ENCODE measurements at regions not wholly inside any gene's neighbourhood (a gene's known extent, or its start where the extent isn't known, plus 50 kb on each side); places are given as distances from the start of the nearest gene placed in this dataset.
A peak's percentile ranks its signal among the peaks of the same experiment; 100 is the strongest.
"Not testable (repeated sequence)": the region's sequence is repeated elsewhere in the genome, so short reads cannot be mapped to it uniquely, and the experiment has no call there.

DNA sequence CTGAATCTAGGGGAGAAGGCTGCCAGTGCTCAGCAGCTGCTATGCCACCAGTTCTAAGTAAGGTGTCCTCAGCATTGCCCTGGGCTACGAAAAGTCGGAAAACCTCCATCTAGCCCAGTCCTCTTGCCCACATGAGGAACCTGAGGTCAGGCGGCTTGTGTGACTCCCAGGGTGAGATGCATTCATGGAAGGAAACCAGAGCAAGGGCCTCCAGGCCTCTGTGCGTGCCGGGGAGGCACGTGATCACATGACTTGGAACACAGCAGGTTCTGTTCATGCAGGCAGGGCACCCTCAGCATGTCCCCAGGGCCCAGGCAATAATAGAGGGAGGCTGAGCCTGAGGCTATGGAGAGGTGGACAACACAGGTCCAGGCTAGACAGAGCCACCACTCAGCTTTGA is 312.5 kb upstream of the DUSP10 start:
- DNase-seq, result no peak

GRCh38 chr1:222053790-222054294 is 312.0 kb upstream of the DUSP10 start:
- DNase-seq, result no peak

DNA sequence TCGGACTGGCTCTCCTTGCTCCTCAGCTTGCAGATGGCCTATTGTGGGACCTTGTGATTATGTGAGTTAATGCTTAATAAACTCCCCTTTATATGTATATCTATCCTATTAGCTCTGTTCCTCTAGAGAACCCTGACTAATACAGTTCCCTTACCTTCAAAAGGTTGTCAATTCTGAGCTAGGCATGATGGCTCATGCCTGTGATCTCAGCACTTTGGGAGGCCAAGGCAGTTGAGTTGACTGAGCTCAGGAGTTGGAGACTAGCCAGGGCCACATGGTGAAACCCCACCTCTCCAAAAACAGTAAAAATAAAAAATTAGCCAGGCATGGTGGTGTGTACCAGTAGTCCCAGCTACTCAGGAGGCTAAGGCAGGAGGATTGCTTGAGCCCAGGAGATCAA is 309.4 kb upstream of the DUSP10 start:
- DNase-seq, result not testable (repeated sequence)

GRCh38 chr1:222049661-222050060 is 307.8 kb upstream of the DUSP10 start:
- DNase-seq, result not testable (repeated sequence)

- no peak for DNase-seq
Measured at GRCh38 chr1:222049176-222049575, 307.3 kb upstream of the DUSP10 start.

DNA sequence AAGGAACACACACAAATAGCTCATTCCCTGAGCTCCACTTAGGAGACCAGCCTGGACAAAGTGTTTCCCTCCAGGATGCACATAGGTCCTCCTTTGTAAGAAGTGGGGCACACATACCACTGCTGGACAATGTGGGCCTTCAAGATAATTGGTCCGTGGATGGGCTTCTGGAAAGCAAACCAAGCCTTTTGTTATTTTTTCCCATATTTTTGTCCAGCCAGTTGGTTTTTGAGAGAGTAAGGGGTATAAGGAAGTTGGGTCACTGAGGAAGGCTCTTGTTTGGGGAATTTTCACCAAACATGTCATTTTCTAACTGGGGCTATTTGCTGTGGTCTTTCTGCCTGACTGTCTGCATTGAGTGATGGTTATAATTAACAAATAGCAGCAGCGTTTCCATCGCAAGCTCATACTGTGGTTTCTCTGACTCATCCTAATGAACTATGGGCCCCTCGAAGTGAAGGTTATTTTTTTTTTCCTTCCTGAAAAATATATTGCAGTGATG is 306.3 kb upstream of the DUSP10 start:
- DNase-seq, result no peak

- DNase-seq, result no peak
Measured at GRCh38 chr1:222047366-222047765, 305.5 kb upstream of the DUSP10 start.

GRCh38 chr1:222046684-222047263 is 304.9 kb upstream of the DUSP10 start:
- no peak for DNase-seq

GRCh38 chr1:222045786-222046185 is 303.9 kb upstream of the DUSP10 start:
- no peak for DNase-seq

DNA sequence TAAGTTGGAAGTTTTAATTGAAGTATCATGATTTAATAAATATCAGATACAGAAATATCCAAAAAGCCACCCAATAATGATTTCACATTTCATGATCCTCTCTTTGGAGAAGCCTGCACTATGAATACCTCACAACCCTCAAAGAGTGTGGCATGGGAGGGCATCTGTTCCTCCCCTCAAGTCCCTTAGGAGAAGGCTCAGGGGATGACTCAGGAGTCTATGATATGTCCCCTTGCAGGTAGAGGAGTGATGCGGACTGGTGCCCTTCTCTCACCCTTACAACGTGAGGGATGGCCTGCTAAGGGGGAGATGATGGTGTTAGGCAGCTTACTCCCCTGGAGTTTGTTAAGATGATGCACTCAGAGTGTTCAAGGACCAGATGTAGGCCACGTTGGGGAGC is 303.3 kb upstream of the DUSP10 start:
- no peak for DNase-seq

DNA sequence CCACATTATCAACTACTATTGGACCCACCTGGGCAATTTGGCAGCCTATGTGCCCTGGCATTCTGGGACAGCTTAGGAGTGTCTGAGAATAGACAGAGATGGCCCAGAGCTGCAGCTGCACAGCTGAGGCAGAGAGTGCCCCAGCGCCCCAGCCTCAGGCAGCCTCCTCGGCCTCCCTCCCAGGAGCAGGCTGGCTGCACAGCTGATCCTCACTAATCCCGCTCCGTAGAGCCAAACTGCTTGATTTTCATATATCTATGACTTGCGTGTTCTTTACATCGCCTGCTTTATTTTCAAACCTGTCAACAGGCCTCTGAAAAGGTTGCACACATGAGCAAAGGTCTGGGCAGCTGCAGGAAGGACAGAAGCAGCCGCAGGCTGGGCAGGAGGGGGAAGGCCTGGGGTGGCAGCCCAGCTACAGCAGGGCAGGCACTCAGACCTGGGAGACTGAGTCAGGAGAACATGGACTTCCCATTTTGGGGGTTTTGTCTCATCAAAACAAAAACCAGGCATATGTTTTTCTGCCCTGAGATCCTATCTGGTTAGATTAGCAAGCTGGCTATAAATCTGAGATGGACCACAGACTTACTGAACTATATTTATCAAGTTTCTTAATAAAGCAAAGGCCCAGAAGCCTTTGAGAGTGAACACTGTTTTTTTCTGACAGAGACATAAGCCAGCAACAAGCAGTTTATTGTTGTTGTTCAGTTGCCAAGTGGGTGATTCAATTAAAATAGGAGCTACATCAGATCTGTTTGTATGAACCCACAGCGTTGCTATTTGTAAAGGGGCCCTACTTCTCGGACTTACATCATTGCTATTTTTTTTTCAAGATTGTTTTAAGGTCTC is 301.8 kb upstream of the DUSP10 start:
- no peak for DNase-seq

DNA sequence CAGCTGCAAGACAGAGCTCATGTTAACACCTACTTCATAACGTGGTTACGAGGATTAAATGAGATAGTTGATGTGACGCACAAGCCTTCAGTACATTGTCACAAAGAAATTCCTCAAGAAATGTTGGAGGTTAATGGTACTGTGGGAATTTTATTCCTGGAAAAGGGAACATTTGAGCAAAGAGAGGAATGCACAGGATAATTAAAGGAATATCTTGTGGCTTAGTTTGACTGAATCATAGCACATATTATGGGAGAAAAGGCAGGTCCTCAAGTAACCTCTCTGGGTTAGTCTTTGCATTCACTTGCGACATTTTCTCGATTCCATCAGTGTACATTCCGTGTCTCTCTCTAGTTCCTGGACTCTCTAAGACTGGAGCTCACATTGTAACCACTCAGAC is 300.2 kb upstream of the DUSP10 start:
- no peak for DNase-seq

- DNase-seq, result no peak
Measured at GRCh38 chr1:222040955-222041354, 299.1 kb upstream of the DUSP10 start.

DNA sequence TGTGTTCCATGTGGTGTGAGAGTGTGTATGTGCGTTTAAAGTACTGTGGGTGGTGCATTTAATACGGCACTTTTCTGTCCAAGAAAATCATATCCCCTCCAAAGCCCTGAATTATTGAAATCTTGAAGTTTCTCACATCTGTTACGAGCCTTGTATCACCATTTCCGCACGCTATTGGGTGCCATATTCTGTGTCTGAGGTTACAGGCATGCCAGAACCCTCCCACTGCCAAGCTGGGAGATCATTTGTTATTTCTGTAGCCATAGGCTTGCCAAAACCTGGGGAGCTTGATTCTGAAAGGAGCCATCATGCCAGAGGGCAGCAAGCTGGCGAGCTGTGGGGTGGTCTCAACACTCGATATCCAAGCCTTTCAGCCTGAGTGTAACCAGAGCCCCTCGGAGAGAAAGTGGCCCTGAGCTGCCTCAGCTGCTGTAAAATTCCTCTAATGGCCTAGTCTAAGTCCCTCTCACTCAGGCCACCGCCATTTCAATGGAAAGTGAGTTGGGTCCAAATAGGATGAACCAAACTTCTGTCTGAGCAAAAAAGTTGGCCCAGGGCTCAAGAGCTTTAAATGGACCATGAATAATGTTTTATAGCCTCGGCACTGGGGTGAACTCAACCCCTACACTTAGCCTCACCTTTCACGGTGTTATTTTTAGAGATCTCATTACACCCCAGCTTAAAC is 298.4 kb upstream of the DUSP10 start:
- peak; percentile 11 for DNase-seq

GRCh38 chr1:222038971-222039370 is 297.1 kb upstream of the DUSP10 start:
- DNase-seq, result no peak

- no peak for DNase-seq
Measured at GRCh38 chr1:222037720-222038119, 295.8 kb upstream of the DUSP10 start.

DNA sequence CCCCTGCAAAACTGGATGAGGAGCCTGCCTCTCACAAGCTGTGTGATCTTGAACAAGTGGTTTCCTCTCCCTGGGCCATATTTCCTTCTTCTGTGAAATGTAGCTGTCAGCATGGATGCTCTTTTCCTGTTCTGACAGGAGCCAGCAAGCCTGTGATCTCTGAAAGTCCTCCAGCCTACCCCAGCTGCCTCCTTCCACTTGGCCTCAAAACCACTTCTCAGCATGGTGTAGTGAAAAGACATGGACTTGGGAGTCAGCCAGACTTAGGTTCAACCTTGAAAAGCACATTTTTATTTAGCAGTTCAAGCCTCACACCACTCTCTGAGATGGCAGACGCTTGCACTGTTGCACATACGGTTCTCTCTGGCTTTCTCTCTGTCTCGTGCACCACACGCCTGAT is 292.9 kb upstream of the DUSP10 start:
- DNase-seq, result peak; percentile 40

- no peak for DNase-seq
Measured at GRCh38 chr1:222033450-222033849, 291.6 kb upstream of the DUSP10 start.

DNA sequence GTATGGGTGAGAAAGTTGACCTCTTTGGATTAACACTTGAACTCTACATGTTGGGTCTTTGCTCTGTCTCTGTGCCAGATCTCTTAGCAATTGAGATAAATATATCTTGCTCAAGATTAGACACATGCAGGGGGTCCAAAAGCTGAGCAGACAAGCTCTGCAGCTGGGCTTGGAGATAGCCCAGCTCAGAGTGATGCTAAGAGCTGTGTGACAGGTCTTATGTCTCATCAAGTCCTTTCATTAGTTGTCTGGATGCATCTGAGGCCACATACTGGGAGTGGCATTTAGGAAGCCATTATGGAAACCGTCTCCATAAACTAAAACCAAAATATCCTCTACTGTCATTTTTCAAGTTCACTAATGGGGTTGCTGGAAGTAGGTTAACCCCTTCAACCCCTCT is 289.4 kb upstream of the DUSP10 start:
- DNase-seq, result no peak

- DNase-seq, result no peak
Measured at GRCh38 chr1:222028676-222029075, 286.8 kb upstream of the DUSP10 start.

- DNase-seq, result no peak
Measured at GRCh38 chr1:222028116-222028515, 286.2 kb upstream of the DUSP10 start.

DNA sequence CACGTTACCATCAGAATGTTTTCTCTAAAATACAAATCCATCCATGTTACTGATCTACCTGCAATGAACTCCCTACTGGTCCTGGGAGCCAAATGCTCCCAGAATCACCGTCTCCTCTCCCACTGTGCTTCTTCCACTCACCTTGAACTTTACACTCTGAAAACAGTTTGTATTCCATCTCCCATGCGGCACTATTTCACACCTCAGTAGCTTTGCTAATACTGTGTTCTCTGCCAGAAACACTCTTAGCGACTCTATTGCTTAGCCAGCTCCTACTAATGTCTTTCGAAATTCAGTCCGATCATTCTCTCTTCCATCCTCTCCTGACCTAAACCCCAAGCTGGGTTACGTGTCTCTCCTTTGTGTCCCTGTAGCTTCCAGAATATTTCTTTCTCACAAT is 284.4 kb upstream of the DUSP10 start:
- DNase-seq, result no peak

GRCh38 chr1:222023025-222023424 is 281.1 kb upstream of the DUSP10 start:
- no peak for DNase-seq

DNA sequence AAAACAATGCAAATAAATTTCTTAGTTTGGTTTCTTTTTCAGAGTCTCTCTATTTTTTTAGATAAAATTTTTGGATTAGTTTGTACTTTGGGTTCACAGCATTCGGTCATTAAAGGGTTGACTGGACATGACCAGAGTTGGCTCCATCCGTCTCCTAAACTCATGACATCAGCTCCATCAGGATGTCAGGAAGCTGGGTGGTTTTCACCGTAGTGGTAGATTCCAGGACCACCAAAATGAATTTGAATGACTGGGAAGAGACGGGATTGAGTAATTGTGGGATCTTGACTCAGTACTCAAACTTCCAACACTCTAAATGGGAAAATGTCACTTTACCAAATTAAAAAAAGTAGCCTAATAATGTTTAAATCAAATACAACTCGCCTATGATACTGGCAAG is 279.2 kb upstream of the DUSP10 start:
- DNase-seq, result no peak

Data from DMS79 (cell line).